GM23248 (cell line): ENCODE measurements at regions not wholly inside any gene's neighbourhood (a gene's known extent, or its start where the extent isn't known, plus 50 kb on each side); places are given as distances from the start of the nearest gene placed in this dataset.

Source experiments
- EZH2 ChIP-seq: fragments of 200-600 bp; sonication (generic); IDR thresholded peaks from 2 replicates; pipeline ENCODE4 v1.6.1; 2018; ENCODE audit warnings: antibody characterized with exemption, mild to moderate bottlenecking; ENCODE audit not compliant: insufficient read depth, poor library complexity, severe bottlenecking
- EZH2phosphoT487 ChIP-seq: fragments of 200-600 bp; sonication (generic); IDR thresholded peaks from 2 replicates; pipeline ENCODE4 v1.6.1; 2018; ENCODE audit warnings: antibody characterized with exemption, moderate library complexity, mild to moderate bottlenecking, low read depth; ENCODE audit not compliant: insufficient read depth

DNA sequence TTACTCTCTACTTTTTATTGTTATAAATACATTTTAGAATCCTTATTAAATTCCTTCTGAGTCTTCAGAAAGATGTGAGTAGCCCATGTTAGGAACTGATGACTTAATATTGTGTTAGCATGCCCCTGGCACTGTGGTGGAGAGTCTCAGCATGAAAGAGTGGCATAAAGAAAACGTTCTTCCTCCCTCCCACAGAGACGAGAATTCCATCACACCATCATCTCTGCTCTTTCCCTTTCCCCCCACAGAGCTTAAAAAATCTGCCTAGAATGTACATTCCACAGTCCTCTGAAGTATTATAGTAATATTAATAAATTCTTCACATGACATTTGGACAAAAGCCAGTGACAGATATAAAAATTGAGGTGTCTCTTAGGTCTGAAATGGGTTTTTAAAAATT, 117.8 kb upstream of the DKK2 start:
- no peak for TF ChIP-seq EZH2
- TF ChIP-seq EZH2phosphoT487 = no peak
